ENCODE measurements at regions not wholly inside any gene's neighbourhood (a gene's known extent, or its start where the extent isn't known, plus 50 kb on each side); places are given as distances from the start of the nearest gene placed in this dataset.
"Not testable (repeated sequence)": the region's sequence is repeated elsewhere in the genome, so short reads cannot be mapped to it uniquely, and the experiment has no call there.

GRCh38 chr20:19903168-19903811, 113.9 kb upstream of the NAA20 start:
- DNase-seq = peak; percentile 92

GRCh38 chr20:19907326-19908056, 109.7 kb upstream of the NAA20 start:
- DNase-seq = peak; percentile 67

DNA sequence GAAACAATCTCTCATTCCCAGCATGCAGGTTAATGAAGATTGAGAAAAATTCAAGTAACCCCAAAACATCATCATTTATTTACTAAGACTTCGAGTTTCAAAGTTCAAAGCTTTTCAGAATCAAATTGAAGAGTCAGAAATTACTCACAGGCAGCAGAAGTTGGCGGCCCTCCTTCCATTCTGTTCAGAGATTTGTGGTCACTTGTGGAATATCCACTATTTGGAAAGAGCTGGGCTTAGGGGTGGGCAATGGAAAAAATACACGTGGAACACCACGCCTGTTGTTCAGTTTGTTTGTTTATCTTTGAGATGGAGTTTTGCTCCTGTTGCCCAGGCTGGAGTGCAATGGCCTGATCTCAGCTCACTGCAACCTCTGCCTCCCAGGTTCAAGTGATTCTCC, 108.6 kb upstream of the NAA20 start:
- peak; percentile 74 for DNase-seq

GRCh38 chr20:19909725-19910124, 107.4 kb upstream of the NAA20 start:
- peak; percentile 58 for DNase-seq

DNA sequence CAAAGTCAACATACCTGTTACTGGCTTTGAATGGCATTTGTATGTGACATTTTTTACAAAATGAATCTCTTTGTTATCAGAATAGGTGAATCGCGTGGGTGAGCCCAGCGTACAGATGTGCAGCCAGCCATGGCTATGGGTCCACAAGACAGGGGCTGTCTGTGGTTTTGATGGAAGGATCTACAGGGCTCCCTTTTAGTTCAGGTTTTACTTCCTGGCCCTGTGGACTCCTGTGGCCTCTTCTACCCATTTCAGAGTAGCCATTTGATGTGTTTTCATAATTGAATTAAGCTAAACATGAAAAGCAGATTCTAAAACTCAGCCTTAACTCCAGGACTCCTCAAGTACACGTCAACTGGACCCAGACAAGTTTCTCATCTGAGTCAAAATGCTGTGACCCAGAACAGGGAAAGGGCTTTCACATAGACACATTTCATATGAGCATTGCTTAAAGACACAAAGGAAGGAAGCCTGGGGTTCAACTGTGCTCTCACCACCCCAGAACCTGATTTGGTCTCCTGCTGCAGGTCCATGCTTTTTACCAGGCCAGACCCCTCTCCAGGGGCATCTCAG, 105.3 kb upstream of the NAA20 start:
- DNase-seq = no peak

DNA sequence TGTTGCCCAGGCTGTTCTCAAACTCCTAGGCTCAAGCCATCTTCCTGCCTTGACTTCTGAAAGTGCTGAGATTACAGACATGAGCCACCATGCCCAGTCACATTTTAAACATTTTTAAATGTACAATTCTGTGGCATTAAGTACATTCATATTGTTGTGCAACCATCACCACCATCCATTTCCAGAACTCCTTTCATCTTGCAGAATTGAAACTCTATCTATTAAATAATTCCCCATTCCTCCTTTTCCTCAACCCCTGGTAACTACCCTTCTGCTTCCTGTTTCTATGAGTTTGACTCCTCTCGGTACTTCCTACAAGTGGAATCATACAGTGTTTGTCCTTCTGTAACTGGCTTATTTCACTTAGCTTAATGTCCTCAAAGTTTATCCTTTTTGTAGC, 103.8 kb upstream of the NAA20 start:
- DNase-seq = peak; percentile 85

DNA sequence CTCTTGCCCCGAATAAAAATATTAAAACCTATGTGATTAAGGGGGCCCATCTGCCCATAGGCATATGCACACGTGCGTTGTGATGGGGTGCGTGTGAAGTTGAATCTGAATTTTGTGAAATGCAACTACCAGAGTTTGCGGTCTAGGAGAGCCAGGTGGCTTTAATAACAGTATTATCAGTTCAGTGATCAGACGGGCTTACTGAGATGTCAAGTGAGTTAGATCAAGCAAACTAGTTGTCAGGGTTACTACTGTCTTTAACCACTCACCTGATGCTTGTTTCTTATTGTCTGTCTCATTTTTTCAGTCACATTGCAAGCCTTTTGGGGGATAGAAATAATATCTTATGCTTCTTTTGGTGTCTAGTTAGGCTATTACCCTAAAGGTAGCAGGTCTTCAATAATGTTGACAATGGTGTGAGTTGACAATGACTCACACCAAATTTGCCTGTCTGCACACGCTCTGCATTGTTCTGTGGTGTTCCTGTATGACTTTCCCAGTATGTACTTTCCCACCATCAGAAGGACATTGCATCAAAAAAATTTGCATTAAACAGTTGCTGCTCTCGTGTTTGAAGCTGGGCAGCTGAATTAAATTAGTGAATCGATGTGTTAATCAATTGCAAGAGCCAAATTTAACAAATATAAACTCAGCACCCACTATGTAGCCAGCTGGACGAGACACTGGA, 103.1 kb upstream of the NAA20 start:
- DNase-seq = peak; percentile 97

- peak; percentile 99 for DNase-seq
Measured at GRCh38 chr20:19915111-19915798, 101.9 kb upstream of the NAA20 start.

DNA sequence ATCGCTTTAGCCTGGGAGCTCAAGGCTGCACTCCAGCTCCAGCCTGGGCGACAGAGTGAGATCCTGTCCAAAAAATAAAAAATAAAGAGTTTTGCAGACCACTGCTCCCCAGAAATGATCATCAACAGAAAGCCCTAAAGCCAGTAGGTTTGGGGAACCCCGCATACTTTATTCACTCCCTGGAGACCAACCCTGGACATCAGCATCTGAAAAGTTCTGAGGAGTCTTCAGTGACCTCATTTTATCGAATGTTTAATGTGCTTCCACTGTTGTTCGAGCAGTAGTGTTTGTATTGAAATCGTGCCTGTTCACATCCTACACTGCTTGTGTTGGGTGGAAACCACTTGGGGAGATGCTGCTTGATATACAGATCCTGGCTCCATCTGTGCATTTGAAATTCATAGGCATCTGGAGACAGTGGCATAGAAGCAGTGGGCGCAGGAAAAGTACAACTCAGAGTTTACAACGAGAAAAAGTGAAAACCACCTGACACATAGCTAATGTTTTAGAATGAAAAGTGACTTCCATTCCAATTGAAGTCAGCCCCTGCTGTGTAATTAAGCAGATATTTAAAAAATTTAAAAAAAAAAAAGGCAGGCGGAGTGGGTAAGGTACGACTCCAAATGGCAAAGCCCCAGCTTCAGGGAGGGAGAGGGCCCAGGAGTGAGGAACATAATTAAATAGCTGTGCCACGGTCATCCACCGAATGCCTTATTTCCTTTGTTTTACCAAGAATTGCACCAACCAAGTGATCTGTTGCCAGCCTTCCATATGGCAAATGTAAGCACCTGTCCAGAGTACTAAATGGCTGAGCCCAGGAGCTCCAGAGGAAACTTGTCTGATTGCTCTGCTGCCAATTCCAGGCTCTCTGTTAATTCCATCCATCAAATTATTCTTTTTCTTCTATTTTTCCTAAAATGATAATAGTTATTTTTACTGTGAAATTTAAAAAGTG, 100.4 kb upstream of the NAA20 start:
- DNase-seq = no peak

GRCh38 chr20:19918965-19919329, 98.2 kb upstream of the NAA20 start:
- DNase-seq = no peak

GRCh38 chr20:19920381-19921138, 96.6 kb upstream of the NAA20 start:
- no peak for DNase-seq

DNA sequence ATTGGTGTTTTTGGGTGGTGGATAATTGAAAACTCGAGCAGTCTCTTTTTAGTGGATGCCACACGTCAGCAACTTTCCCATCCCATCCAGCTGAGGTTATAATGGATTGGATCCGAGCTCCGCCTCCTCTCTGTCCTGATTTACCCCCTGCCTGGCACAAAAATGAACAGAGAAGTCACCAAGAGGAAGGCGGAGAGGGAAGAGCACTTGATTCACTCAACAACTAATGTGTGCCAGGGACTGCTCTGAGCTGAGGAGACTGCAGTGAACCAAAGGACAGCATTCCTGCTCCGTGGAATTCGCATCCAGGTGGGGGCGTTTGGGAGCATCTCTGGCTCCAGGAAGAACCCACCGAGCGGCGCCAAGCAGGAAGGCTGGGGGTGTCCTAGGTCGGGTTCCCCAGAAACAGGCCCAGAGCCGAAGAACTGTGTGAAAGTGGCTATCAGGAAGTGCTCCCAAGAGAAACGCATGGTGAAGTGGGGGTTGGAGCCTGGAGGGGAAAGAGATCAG, 95.8 kb upstream of the NAA20 start:
- no peak for DNase-seq

GRCh38 chr20:19921829-19922228, 95.3 kb upstream of the NAA20 start:
- DNase-seq = not testable (repeated sequence)

DNA sequence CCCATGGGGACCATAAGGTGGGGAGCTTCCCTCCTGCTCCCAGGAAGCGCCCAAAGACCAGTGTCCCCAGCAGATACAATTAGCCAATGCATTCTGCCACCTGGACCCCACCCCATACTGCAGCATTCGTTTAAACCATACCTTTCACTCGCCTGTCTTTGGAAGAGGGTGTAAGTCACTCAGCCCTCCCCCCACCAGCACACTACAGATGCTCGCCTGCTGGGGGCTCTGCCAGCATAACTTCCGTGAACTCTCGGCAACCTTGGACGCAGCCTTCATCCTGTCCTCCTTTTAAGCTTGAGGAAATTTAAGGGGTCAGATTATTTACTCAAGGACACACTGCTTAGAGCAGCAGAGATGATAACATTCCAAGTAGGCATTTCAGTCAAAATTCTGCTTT, 94.4 kb upstream of the NAA20 start:
- DNase-seq = no peak

GRCh38 chr20:19923762-19924161, 93.4 kb upstream of the NAA20 start:
- DNase-seq = no peak

GRCh38 chr20:19924255-19924654, 92.9 kb upstream of the NAA20 start:
- DNase-seq = no peak

DNA sequence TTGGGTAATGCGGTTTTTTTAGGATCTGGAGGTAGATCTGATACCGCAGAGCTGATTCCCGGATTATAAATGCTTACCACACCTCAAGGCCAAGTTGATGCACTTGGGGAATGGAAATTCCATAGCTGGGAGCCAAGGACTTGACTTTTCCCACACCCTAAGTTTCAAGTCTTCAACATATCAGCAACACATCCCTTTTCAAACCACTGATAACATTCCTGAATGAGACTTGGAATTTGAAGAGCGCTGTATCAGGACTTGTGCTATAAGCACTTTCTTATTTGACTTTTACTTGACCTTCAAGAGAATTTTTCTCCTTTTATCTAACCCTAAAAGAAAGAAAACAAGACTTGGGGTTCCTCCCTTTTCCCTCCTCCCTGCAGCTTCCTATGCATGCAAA, 90.6 kb upstream of the NAA20 start:
- DNase-seq = no peak

GRCh38 chr20:19928328-19929011, 88.7 kb upstream of the NAA20 start:
- peak; percentile 86 for DNase-seq

DNA sequence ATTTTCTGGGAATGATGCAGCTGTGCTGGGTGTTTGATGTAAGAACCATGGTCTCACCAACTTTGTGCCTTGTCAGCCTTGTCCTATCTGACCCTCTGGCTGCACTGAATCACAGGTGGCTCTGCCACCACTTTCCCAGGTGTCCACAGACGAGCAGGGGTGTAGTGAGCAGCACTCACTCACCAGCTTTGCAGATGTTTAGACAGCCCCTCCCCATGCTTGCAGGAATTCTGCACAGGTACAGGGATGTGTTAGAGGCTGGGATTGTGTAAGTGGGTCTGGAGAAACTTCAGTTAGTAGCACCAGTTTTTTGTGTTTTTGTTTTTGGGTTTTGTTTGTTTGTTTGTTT, 88.2 kb upstream of the NAA20 start:
- no peak for DNase-seq

DNA sequence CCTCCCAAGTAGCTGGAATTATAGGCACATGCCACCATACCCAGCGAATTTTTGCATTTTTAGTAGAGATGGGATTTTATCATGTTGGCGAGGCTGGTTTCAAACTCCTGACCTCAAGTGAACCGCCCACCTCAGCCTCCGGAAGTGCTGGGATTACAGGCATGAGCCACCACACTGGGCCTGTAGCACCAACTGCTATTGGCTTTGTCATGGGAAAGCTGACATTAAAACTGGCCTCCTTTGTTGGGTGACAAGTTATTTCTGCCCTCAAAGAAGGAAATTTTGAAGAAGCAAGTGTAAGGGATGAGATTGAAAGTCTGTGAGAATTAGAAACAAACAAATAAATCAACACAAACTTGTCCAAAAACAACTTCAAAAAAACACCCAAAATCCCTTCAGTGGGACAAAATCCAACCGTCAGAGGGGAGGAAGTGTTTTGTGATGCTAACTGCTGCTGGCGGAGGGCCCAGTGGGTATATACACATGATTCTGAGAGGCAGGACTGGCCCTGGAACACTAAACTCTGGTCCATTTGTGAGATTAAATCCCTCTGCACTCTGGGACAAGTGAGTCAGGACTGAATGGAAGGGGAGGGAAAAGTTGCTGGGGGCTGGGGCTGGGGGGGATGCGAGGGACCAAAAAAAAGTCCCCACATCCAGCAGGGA, 87.5 kb upstream of the NAA20 start:
- no peak for DNase-seq
